HepG2 (cell line): ENCODE measurements at regions not wholly inside any gene's neighbourhood (a gene's known extent, or its start where the extent isn't known, plus 50 kb on each side); places are given as distances from the start of the nearest gene placed in this dataset.

Source experiments
- ATAC-seq: fragments of 200-7000 bp; cut with Tn5 transposase; 3 replicates; pipeline ENCODE4 v1.9.1; 2020; ENCODE audit warnings: mild to moderate bottlenecking, moderate library complexity
- BruUV-seq: library from RNA; stranded (reverse); fragments of 400-500 nt; replicated peaks from 2 replicates; lab custom pipeline; 2021; lab: Mats Ljungman, UMichigan
- CTCF ChIA-PET: fragments of 300-600 bp; formaldehyde crosslinking; extraction: SDS; loops from one replicate; lab custom pipeline; 2021; ENCODE audit warnings: low total read pairs, inconsistent platforms, low intra/inter-chr PET ratio; lab: Yijun Ruan, JAX
- POLR2A ChIA-PET: fragments of 350-600 bp; sonication (Branson Sonifier 250); formaldehyde crosslinking; loops from one replicate; lab custom pipeline; 2020; ENCODE audit warnings: antibody characterized with exemption, inconsistent platforms; lab: Yijun Ruan, JAX
- DNase-seq: peaks from one replicate; pipeline ENCODE4 v3.0.0-alpha.2; 2015; ENCODE audit warnings: low spot score
- FAIRE-seq: peaks from 3 replicates; lab custom pipeline; 2011; peaks lifted over from hg19 to GRCh38; lab: Jason Lieb, UNC
- H2AFZ ChIP-seq: one replicate; pipeline ENCODE4 v1.6.1; 2011; ENCODE audit warnings: low read length, inconsistent platforms
- H3K27ac ChIP-seq: fragments of 300-600 bp; 3 replicates; pipeline ENCODE4 v1.8.0; 2011; ENCODE audit warnings: mixed run types, mild to moderate bottlenecking, mixed read lengths, low read length, inconsistent platforms; ENCODE audit not compliant: insufficient read depth; ENCODE audit errors: extremely low read length
- H3K27me3 ChIP-seq, 2 experiments: fragments of 200-600 bp in 1 of 2; 2 replicates in 1 of 2; 3 replicates in 1 of 2; pipeline versions ENCODE4 v1.6.0 to v1.8.0; 2011; ENCODE audit warnings: low read length in 2 of 2, mild to moderate bottlenecking in 2 of 2, moderate library complexity in 2 of 2, inconsistent platforms in 1 of 2; ENCODE audit not compliant: insufficient read depth in 2 of 2, control insufficient read depth in 1 of 2
- H3K36me3 ChIP-seq, 2 experiments: fragments of 200-600 bp in 1 of 2; replicated peaks in 1 of 2; 2 replicates in 1 of 2; 3 replicates in 1 of 2; pipeline versions ENCODE4 v1.5.1 to v1.8.0; 2011; ENCODE audit warnings: low read length in 2 of 2, inconsistent platforms in 1 of 2; ENCODE audit not compliant: insufficient read depth in 2 of 2, control insufficient read depth in 1 of 2
- H3K4me1 ChIP-seq: 2 replicates; pipeline ENCODE4 v1.5.1; 2012; ENCODE audit warnings: low read length, inconsistent platforms; ENCODE audit not compliant: insufficient read depth
- H3K4me2 ChIP-seq: 2 replicates; pipeline ENCODE4 v1.6.0; 2011; ENCODE audit warnings: low read depth, low read length, inconsistent platforms
- H3K4me3 ChIP-seq, 3 experiments: fragments of 200-600 bp in 1 of 3; sonication (generic), shearing (Covaris generic) in 1 of 3; replicated peaks in 1 of 3; 2 replicates each; pipeline ENCODE4 v1.5.1; 2011 to 2016; ENCODE audit warnings: low read length in 3 of 3, inconsistent platforms in 2 of 3, low read depth in 2 of 3, mild to moderate bottlenecking in 2 of 3, control low read depth in 1 of 3, mixed read lengths in 1 of 3; ENCODE audit not compliant: insufficient read depth in 1 of 3
- H3K79me2 ChIP-seq: one replicate; pipeline ENCODE4 v1.6.1; 2011; ENCODE audit warnings: low read length, inconsistent platforms; ENCODE audit not compliant: insufficient read depth
- H3K9ac ChIP-seq: 2 replicates; pipeline ENCODE4 v1.6.0; 2011; ENCODE audit warnings: mild to moderate bottlenecking, low read depth, low read length, inconsistent platforms; ENCODE audit not compliant: insufficient read depth
- H3K9me3 ChIP-seq: 2 replicates; pipeline ENCODE4 v1.5.1; 2012; ENCODE audit warnings: mild to moderate bottlenecking, low read length
- H4K20me1 ChIP-seq: 2 replicates; pipeline ENCODE4 v1.6.0; 2011; ENCODE audit warnings: inconsistent platforms, mild to moderate bottlenecking, low read length, moderate library complexity; ENCODE audit not compliant: insufficient read depth
- ERF ChIP-seq: IDR thresholded peaks from 2 replicates; pipeline ENCODE4 v1.6.1; 2018; ENCODE audit warnings: missing biosample characterization, missing genetic modification reagents
- JUND ChIP-seq: sonication (generic); formaldehyde crosslinking; IDR thresholded peaks from 2 replicates; pipeline ENCODE4 v1.8.0; 2022; ENCODE audit warnings: mild to moderate bottlenecking, missing genetic modification reagents
- KLF11 ChIP-seq: IDR thresholded peaks from 2 replicates; pipeline ENCODE4 v1.6.1; 2016; ENCODE audit warnings: missing compliant biosample characterization
- NAIF1 ChIP-seq: sonication (generic); formaldehyde crosslinking; IDR thresholded peaks from 2 replicates; pipeline ENCODE4 v1.5.0; 2020; ENCODE audit warnings: mild to moderate bottlenecking, missing genetic modification reagents, borderline replicate concordance
- PHF8 ChIP-seq: sonication (generic); formaldehyde crosslinking; IDR thresholded peaks from 2 replicates; pipeline ENCODE4 v1.5.0; 2020; ENCODE audit warnings: missing genetic modification reagents
- RXRA ChIP-seq: sonication (generic); formaldehyde crosslinking; IDR thresholded peaks from 2 replicates; pipeline ENCODE4 v1.5.1; 2020; ENCODE audit warnings: missing genetic modification reagents
- SCMH1 ChIP-seq: sonication (generic); formaldehyde crosslinking; IDR thresholded peaks from 2 replicates; pipeline ENCODE4 v1.9.0; 2021; ENCODE audit warnings: missing genetic modification reagents, mild to moderate bottlenecking, borderline replicate concordance
- SUZ12 ChIP-seq: fragments of 150-350 bp; IDR thresholded peaks from 2 replicates; pipeline ENCODE4 v1.6.1; 2014; ENCODE audit warnings: low read depth, low read length
- XRCC5 ChIP-seq: fragments of 200-400 bp; formaldehyde crosslinking; optimal IDR thresholded peaks from 2 replicates; pipeline ENCODE3; 2017; ENCODE audit warnings: mild to moderate bottlenecking, low read length
- ZC3H13 ChIP-seq: sonication (generic); formaldehyde crosslinking; IDR thresholded peaks from 2 replicates; pipeline ENCODE4 v1.8.1; 2023; ENCODE audit warnings: mild to moderate bottlenecking, missing genetic modification reagents, moderate library complexity
- ZFP41 ChIP-seq: sonication (generic); formaldehyde crosslinking; IDR thresholded peaks from 2 replicates; pipeline ENCODE4 v1.4.0; 2020; ENCODE audit warnings: mild to moderate bottlenecking, missing genetic modification reagents, borderline replicate concordance
- ZKSCAN8 ChIP-seq: IDR thresholded peaks from 2 replicates; pipeline ENCODE4 v1.6.1; 2016; ENCODE audit warnings: borderline replicate concordance, missing genetic modification reagents, missing compliant biosample characterization
- ZNF230 ChIP-seq: sonication (generic); formaldehyde crosslinking; IDR thresholded peaks from 2 replicates; pipeline ENCODE4 v1.4.0; 2020; ENCODE audit warnings: mild to moderate bottlenecking, missing genetic modification reagents
- ZNF30 ChIP-seq: sonication (generic); formaldehyde crosslinking; IDR thresholded peaks from 2 replicates; pipeline ENCODE4 v1.5.0; 2020; ENCODE audit warnings: mild to moderate bottlenecking, missing genetic modification reagents
- ZNF572 ChIP-seq: sonication (generic); formaldehyde crosslinking; IDR thresholded peaks from 2 replicates; pipeline ENCODE4 v1.5.1; 2020; ENCODE audit warnings: mild to moderate bottlenecking, missing genetic modification reagents
- in situ Hi-C: cut with HindIII; loops from 2 replicates; pipeline ENCODE4 v1.10.0; 2017; ENCODE audit warnings: low pct_unique_long_range_greater_than_20kb; ENCODE audit not compliant: extremely low pct_ligation_motif_present
- intact Hi-C: fragments of 100-400 bp; cut with micrococcal nuclease; formaldehyde crosslinking; loops from one replicate; pipeline ENCODE4 v1.10.0; 2022; ENCODE audit not compliant: unreplicated experiment
- TF ChIP-seq, protein P1 (sequence below): sonication (generic); formaldehyde crosslinking; IDR thresholded peaks from 2 replicates; pipeline ENCODE4 v1.4.0; 2020; ENCODE audit warnings: mild to moderate bottlenecking, low read depth, missing genetic modification reagents

- H3K4me2 ChIP-seq = no peak overlapping the region
- peaks cover 72% of the 10 kb centered on the region for H3K9me3 ChIP-seq
- DNase-seq = no peak
- in situ Hi-C loops (no loop called here), intact Hi-C loops (no loop called here)
- TF ChIP-seq ZNF30 (CRISPR knock-in tag) (no peak), ZKSCAN8 (CRISPR knock-in tag) (no peak), JUND (CRISPR knock-in tag) (no peak), RXRA (CRISPR knock-in tag) (no peak), NAIF1 (CRISPR knock-in tag) (no peak), PHF8 (CRISPR knock-in tag) (no peak), XRCC5 (no peak), ZNF572 (CRISPR knock-in tag) (no peak), ZFP41 (CRISPR knock-in tag) (no peak), SCMH1 (no peak), ZC3H13 (no peak), ZNF230 (no peak), ERF (CRISPR knock-in tag) (no peak), KLF11 (CRISPR knock-in tag) (no peak), SUZ12 (no peak)
- TF ChIP-seq, protein P1, sequence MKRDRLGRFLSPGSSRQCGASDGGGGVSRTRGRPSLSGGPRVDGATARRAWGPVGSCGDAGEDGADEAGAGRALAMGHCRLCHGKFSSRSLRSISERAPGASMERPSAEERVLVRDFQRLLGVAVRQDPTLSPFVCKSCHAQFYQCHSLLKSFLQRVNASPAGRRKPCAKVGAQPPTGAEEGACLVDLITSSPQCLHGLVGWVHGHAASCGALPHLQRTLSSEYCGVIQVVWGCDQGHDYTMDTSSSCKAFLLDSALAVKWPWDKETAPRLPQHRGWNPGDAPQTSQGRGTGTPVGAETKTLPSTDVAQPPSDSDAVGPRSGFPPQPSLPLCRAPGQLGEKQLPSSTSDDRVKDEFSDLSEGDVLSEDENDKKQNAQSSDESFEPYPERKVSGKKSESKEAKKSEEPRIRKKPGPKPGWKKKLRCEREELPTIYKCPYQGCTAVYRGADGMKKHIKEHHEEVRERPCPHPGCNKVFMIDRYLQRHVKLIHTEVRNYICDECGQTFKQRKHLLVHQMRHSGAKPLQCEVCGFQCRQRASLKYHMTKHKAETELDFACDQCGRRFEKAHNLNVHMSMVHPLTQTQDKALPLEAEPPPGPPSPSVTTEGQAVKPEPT (CRISPR knock-in tag) = no peak
- H3K27ac ChIP-seq = no peak overlapping the region
- no peak overlapping the region for H3K4me3 ChIP-seq
- H3K4me1 ChIP-seq = no peaks in the 10 kb centered on the region
- BruUV-seq = no TSS peak
- no peak overlapping the region for H2AFZ ChIP-seq
- CTCF ChIA-PET = no interaction called here
- H3K9ac ChIP-seq = no peak overlapping the region
- POLR2A ChIA-PET = no interaction called here
- H4K20me1 ChIP-seq = no peaks in the 10 kb centered on the region
- H3K36me3 ChIP-seq = no peaks in the 10 kb centered on the region
- FAIRE-seq = no peak
- no peaks in the 10 kb centered on the region for H3K79me2 ChIP-seq
- no peak for ATAC-seq
- no peaks in the 10 kb centered on the region for H3K27me3 ChIP-seq
Measured at GRCh38 chr14:82999802-83000201, 1466.1 kb upstream of the SEL1L start.
